ENCODE measurements at regions not wholly inside any gene's neighbourhood (a gene's known extent, or its start where the extent isn't known, plus 50 kb on each side); places are given as distances from the start of the nearest gene placed in this dataset.

DNA sequence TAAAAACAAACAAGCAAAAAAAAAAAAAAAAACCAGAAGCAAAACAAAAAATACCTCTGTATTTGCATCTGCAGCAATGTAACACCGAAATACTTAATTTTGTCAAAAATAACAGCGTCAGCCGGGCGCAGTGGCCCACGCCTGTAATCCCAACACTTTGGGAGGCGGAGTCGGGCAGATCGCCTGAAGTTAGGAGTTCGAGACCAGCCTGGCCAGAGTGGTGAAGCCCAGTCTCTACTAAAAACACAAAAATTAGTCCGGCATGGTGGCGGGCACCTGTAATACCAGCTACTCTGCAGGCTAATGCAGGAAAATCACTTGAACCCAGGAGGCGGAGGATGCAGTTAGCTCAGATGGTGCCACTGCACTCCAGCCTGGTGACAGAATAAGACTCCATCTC, 683.5 kb upstream of the CA10 start:
- TF ChIP-seq EGR1 (IDR thresholded peaks at IDR 0.05) (no peak), EP300 (IDR thresholded peaks at IDR 0.05; ENCODE audit: borderline replicate concordance) (no peak), TAF1 (IDR thresholded peaks at IDR 0.05; ENCODE audit: low read depth) (no peak), RAD21 (IDR thresholded peaks at IDR 0.05; ENCODE audit: low read depth) (no peak), CREB1 (IDR thresholded peaks at IDR 0.05; ENCODE audit: low read depth) (no peak), TCF12 (IDR thresholded peaks at IDR 0.05; ENCODE audit: low read depth) (no peak), YY1 (IDR thresholded peaks at IDR 0.05; ENCODE audit: low read depth) (no peak), ZBTB7A (IDR thresholded peaks at IDR 0.05; ENCODE audit: low read depth) (no peak), CEBPB (IDR thresholded peaks at IDR 0.05) (no peak), FOXM1 (IDR thresholded peaks at IDR 0.05; ENCODE audit: borderline replicate concordance, low read depth) (no peak)
- TF ChIP-seq, protein P1, sequence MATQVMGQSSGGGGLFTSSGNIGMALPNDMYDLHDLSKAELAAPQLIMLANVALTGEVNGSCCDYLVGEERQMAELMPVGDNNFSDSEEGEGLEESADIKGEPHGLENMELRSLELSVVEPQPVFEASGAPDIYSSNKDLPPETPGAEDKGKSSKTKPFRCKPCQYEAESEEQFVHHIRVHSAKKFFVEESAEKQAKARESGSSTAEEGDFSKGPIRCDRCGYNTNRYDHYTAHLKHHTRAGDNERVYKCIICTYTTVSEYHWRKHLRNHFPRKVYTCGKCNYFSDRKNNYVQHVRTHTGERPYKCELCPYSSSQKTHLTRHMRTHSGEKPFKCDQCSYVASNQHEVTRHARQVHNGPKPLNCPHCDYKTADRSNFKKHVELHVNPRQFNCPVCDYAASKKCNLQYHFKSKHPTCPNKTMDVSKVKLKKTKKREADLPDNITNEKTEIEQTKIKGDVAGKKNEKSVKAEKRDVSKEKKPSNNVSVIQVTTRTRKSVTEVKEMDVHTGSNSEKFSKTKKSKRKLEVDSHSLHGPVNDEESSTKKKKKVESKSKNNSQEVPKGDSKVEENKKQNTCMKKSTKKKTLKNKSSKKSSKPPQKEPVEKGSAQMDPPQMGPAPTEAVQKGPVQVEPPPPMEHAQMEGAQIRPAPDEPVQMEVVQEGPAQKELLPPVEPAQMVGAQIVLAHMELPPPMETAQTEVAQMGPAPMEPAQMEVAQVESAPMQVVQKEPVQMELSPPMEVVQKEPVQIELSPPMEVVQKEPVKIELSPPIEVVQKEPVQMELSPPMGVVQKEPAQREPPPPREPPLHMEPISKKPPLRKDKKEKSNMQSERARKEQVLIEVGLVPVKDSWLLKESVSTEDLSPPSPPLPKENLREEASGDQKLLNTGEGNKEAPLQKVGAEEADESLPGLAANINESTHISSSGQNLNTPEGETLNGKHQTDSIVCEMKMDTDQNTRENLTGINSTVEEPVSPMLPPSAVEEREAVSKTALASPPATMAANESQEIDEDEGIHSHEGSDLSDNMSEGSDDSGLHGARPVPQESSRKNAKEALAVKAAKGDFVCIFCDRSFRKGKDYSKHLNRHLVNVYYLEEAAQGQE (IDR thresholded peaks at IDR 0.05; ENCODE audit: low read depth) = no peak
- TF ChIP-seq, protein P2, sequence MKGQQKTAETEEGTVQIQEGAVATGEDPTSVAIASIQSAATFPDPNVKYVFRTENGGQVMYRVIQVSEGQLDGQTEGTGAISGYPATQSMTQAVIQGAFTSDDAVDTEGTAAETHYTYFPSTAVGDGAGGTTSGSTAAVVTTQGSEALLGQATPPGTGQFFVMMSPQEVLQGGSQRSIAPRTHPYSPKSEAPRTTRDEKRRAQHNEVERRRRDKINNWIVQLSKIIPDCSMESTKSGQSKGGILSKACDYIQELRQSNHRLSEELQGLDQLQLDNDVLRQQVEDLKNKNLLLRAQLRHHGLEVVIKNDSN (IDR thresholded peaks at IDR 0.05) = no peak
- TF ChIP-seq, protein P3, sequence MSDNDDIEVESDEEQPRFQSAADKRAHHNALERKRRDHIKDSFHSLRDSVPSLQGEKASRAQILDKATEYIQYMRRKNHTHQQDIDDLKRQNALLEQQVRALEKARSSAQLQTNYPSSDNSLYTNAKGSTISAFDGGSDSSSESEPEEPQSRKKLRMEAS (IDR thresholded peaks at IDR 0.05) = no peak

Data from Ishikawa (cell line).